IPS DF 4.7 (cell line): ENCODE measurements at regions not wholly inside any gene's neighbourhood (a gene's known extent, or its start where the extent isn't known, plus 50 kb on each side); places are given as distances from the start of the nearest gene placed in this dataset.
"Not testable (repeated sequence)": the region's sequence is repeated elsewhere in the genome, so short reads cannot be mapped to it uniquely, and the experiment has no call there.

Experiments
- DNase-seq: peaks from one replicate; pipeline ENCODE4 v3.0.0-alpha.2; 2013; ENCODE audit warnings: low spot score; ENCODE audit errors: extremely low read depth

- no peak for DNase-seq
Observed at GRCh38 chr13:67390462-67391086, 160.4 kb upstream of the PCDH9 start.

GRCh38 chr13:67389171-67389570 is 159.0 kb upstream of the PCDH9 start:
- DNase-seq = no peak

GRCh38 chr13:67383109-67383757 is 153.1 kb upstream of the PCDH9 start:
- DNase-seq = not testable (repeated sequence)

- DNase-seq = no peak
Observed at GRCh38 chr13:67377919-67378318, 147.8 kb upstream of the PCDH9 start.

GRCh38 chr13:67374391-67374790 is 144.3 kb upstream of the PCDH9 start:
- no peak for DNase-seq

GRCh38 chr13:67372868-67373464 is 142.8 kb upstream of the PCDH9 start:
- no peak for DNase-seq

- DNase-seq = no peak
Observed at GRCh38 chr13:67369895-67370660, 139.9 kb upstream of the PCDH9 start.

- DNase-seq = no peak
Observed at GRCh38 chr13:67367399-67367798, 137.3 kb upstream of the PCDH9 start.

- no peak for DNase-seq
Observed at GRCh38 chr13:67366533-67366932, 136.4 kb upstream of the PCDH9 start.

GRCh38 chr13:67355812-67356476 is 125.8 kb upstream of the PCDH9 start:
- no peak for DNase-seq

GRCh38 chr13:67353941-67354340 is 123.8 kb upstream of the PCDH9 start:
- DNase-seq = no peak

- DNase-seq = no peak
Observed at GRCh38 chr13:67353031-67353430, 122.9 kb upstream of the PCDH9 start.

- DNase-seq = no peak
Observed at GRCh38 chr13:67351909-67352308, 121.8 kb upstream of the PCDH9 start.

- DNase-seq = no peak
Observed at GRCh38 chr13:67351114-67351513, 121.0 kb upstream of the PCDH9 start.

GRCh38 chr13:67343777-67344176 is 113.6 kb upstream of the PCDH9 start:
- no peak for DNase-seq

- DNase-seq = no peak
Observed at GRCh38 chr13:67341406-67341805, 111.3 kb upstream of the PCDH9 start.

- DNase-seq = no peak
Observed at GRCh38 chr13:67330149-67330548, 100.0 kb upstream of the PCDH9 start.

GRCh38 chr13:67328895-67329294 is 98.8 kb upstream of the PCDH9 start:
- no peak for DNase-seq

GRCh38 chr13:67318860-67319259 is 88.7 kb upstream of the PCDH9 start:
- DNase-seq = no peak

GRCh38 chr13:67318398-67318797 is 88.3 kb upstream of the PCDH9 start:
- DNase-seq = no peak

- DNase-seq = no peak
Observed at GRCh38 chr13:67314405-67314804, 84.3 kb upstream of the PCDH9 start.
